OCI-LY1 (cell line): ENCODE measurements at regions not wholly inside any gene's neighbourhood (a gene's known extent, or its start where the extent isn't known, plus 50 kb on each side); places are given as distances from the start of the nearest gene placed in this dataset.

ENCODE experiments used
- H2AFZ ChIP-seq: fragments of 200-600 bp; sonication (generic), shearing (Covaris generic); 2 replicates; pipeline ENCODE4 v1.6.0; 2014; ENCODE audit warnings: antibody characterized with exemption, mild to moderate bottlenecking, low read length
- H3F3A ChIP-seq: fragments of 200-600 bp; sonication (generic), shearing (Covaris generic); 2 replicates; pipeline ENCODE4 v1.6.0; 2014; ENCODE audit warnings: mild to moderate bottlenecking, antibody characterized with exemption, low read length, moderate library complexity; ENCODE audit not compliant: insufficient read depth
- H3K27ac ChIP-seq: fragments of 200-600 bp; sonication (generic); 2 replicates; pipeline ENCODE4 v1.5.1; 2014; ENCODE audit warnings: low read length, mixed run types, mild to moderate bottlenecking, low read depth; ENCODE audit not compliant: poor library complexity, severe bottlenecking
- H3K27me3 ChIP-seq: fragments of 200-600 bp; sonication (generic); 2 replicates; pipeline ENCODE4 v1.6.0; 2014; ENCODE audit warnings: antibody characterized with exemption, mild to moderate bottlenecking, low read length, moderate library complexity; ENCODE audit not compliant: insufficient read depth
- H3K36me3 ChIP-seq: fragments of 200-600 bp; sonication (generic); 2 replicates; pipeline ENCODE4 v1.6.1; 2014; ENCODE audit warnings: mild to moderate bottlenecking, antibody characterized with exemption, low read length, moderate library complexity, mixed read lengths; ENCODE audit not compliant: insufficient read depth
- H3K4me1 ChIP-seq: fragments of 200-600 bp; sonication (generic); 2 replicates; pipeline ENCODE4 v1.5.1; 2014; ENCODE audit warnings: mild to moderate bottlenecking, low read length, moderate library complexity; ENCODE audit not compliant: insufficient read depth, severe bottlenecking
- H3K4me2 ChIP-seq: fragments of 200-600 bp; sonication (generic), shearing (Covaris generic); 2 replicates; pipeline ENCODE4 v1.6.1; 2014; ENCODE audit warnings: low read length
- H3K4me3 ChIP-seq: fragments of 200-600 bp; sonication (generic); 2 replicates; pipeline ENCODE4 v1.5.1; 2014; ENCODE audit warnings: low read length, low read depth, mild to moderate bottlenecking, mixed read lengths; ENCODE audit not compliant: poor library complexity, severe bottlenecking
- H3K79me2 ChIP-seq: fragments of 200-600 bp; shearing (Covaris generic); 2 replicates; pipeline ENCODE4 v1.6.1; 2016; ENCODE audit warnings: mixed run types, low read length, mixed read lengths; ENCODE audit not compliant: insufficient read depth
- H3K9ac ChIP-seq: fragments of 200-600 bp; sonication (generic), shearing (Covaris generic); 2 replicates; pipeline ENCODE4 v1.6.1; 2014; ENCODE audit warnings: mild to moderate bottlenecking, low read length, mixed read lengths
- H3K9me2 ChIP-seq: fragments of 200-600 bp; sonication (generic), shearing (Covaris generic); 2 replicates; pipeline ENCODE4 v1.6.1; 2014; ENCODE audit warnings: low read depth, mild to moderate bottlenecking, low read length, mixed read lengths
- H3K9me3 ChIP-seq: fragments of 200-600 bp; shearing (Covaris generic); 2 replicates; pipeline ENCODE4 v1.6.1; 2014; ENCODE audit warnings: low read length, mixed read lengths
- H4K20me1 ChIP-seq: fragments of 200-600 bp; sonication (generic), shearing (Covaris generic); 2 replicates; pipeline ENCODE4 v1.6.0; 2016; ENCODE audit warnings: mild to moderate bottlenecking, low read length; ENCODE audit not compliant: insufficient read depth
- EZH2 ChIP-seq: fragments of 200-600 bp; sonication (generic), shearing (Covaris generic); IDR thresholded peaks from 2 replicates; pipeline ENCODE4 v1.8.0; 2017; ENCODE audit warnings: borderline replicate concordance, mixed run types, mild to moderate bottlenecking, antibody characterized with exemption, low read length, moderate library complexity, mixed read lengths
- TF ChIP-seq, protein P1 (sequence below): fragments of 200-600 bp; sonication (generic), shearing (Covaris generic); IDR thresholded peaks from 2 replicates; pipeline ENCODE4 v1.5.1; 2017; ENCODE audit warnings: mild to moderate bottlenecking, antibody characterized with exemption, low read length, moderate library complexity, mixed read lengths

DNA sequence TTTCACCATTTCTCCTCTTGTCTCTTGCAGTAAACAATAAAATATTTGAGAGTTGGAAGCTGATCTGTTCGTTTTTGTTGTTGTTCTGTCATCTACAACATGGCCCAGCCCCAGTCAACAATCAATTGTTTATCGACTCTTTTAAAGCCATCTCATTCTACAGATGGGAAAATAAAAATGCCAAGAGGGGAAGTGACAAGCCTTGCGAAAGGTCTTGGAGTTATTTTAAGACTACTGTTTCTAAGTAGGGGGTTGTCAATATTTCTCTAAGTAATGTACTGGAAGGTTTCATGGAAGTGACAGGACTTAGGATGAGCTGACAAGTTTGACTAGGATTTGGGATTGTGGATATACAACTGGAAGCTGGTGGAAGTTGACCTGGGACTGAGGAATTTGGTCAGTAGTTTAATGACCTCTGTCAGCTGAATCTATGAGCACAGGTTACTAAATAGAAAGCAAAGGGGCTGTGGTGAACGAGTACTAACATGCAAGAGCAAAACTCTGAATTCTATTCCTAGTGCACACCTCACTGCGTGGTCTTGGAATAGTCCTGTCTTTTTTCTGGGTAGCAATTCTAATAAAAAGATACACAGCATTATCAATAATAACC is 57.5 kb upstream of the ADRB2 start:
- Histone ChIP-seq H2AFZ (no peak overlapping the region), H3K36me3 (no peaks in the 10 kb centered on the region), H3F3A (no peaks in the 10 kb centered on the region), H3K27me3 (no peaks in the 10 kb centered on the region), H3K9me2 (no peaks in the 10 kb centered on the region), H3K9me3 (no peaks in the 10 kb centered on the region), H3K4me1 (no peaks in the 10 kb centered on the region), H4K20me1 (no peaks in the 10 kb centered on the region), H3K4me3 (no peak overlapping the region), H3K4me2 (no peak overlapping the region), H3K9ac (no peak overlapping the region), H3K27ac (no peak overlapping the region), H3K79me2 (no peaks in the 10 kb centered on the region)
- TF ChIP-seq, protein P1, sequence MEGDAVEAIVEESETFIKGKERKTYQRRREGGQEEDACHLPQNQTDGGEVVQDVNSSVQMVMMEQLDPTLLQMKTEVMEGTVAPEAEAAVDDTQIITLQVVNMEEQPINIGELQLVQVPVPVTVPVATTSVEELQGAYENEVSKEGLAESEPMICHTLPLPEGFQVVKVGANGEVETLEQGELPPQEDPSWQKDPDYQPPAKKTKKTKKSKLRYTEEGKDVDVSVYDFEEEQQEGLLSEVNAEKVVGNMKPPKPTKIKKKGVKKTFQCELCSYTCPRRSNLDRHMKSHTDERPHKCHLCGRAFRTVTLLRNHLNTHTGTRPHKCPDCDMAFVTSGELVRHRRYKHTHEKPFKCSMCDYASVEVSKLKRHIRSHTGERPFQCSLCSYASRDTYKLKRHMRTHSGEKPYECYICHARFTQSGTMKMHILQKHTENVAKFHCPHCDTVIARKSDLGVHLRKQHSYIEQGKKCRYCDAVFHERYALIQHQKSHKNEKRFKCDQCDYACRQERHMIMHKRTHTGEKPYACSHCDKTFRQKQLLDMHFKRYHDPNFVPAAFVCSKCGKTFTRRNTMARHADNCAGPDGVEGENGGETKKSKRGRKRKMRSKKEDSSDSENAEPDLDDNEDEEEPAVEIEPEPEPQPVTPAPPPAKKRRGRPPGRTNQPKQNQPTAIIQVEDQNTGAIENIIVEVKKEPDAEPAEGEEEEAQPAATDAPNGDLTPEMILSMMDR: no peak
- no peak for TF ChIP-seq EZH2

DNA sequence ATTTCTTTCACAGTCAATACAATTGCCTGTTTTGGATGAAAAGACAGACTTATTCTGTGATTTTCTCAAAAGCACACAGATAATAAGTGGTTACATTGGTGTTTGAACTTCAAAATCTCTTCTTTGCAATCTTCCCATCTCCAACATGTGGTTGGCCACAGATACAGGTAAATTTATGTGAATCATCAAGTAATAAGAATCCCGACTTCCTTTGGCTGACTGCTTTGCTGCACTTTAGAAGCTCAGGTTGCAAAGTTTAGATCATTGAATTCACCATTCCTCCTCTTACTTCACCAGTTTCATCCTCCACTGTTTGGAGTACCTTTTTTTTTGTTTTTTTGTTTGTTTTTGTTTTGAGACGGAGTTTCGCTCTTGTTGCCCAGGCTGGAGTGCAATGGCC is 56.5 kb upstream of the ADRB2 start:
- no peak for TF ChIP-seq EZH2
- TF ChIP-seq, protein P1: no peak
- Histone ChIP-seq H3K9me2 (no peaks in the 10 kb centered on the region), H3K4me3 (no peak overlapping the region), H3K9me3 (no peaks in the 10 kb centered on the region), H3K9ac (no peak overlapping the region), H3K4me1 (no peaks in the 10 kb centered on the region), H3K36me3 (no peaks in the 10 kb centered on the region), H3K4me2 (no peak overlapping the region), H4K20me1 (no peaks in the 10 kb centered on the region), H2AFZ (no peak overlapping the region), H3K27ac (no peak overlapping the region), H3K27me3 (no peaks in the 10 kb centered on the region), H3K79me2 (no peaks in the 10 kb centered on the region), H3F3A (no peaks in the 10 kb centered on the region)

DNA sequence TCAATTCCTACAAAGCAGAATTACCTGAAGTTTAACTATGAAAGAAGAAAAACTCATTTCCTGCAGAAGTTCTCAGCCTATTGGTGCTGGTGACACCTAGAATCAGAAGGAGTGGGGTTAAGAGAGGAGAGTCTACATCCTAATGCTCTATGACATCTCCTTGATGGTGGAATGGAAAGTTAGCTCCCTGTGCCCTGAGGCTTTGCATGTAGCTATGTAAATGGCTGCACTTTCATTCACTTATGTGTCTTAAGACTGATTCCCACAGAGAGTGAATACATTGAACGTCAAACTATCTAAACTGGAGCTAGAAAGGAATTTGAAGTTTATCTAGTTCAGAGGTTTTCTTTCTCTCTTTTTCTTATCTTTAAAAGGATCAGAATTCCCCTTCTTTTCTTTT is 52.1 kb upstream of the ADRB2 start:
- Histone ChIP-seq H3K4me2 (no peak overlapping the region), H3K9me2 (no peaks in the 10 kb centered on the region), H3F3A (no peaks in the 10 kb centered on the region), H3K4me1 (no peaks in the 10 kb centered on the region), H3K79me2 (no peaks in the 10 kb centered on the region), H3K9ac (no peak overlapping the region), H2AFZ (no peak overlapping the region), H3K9me3 (no peaks in the 10 kb centered on the region), H3K4me3 (no peak overlapping the region), H3K27me3 (no peaks in the 10 kb centered on the region), H3K27ac (no peak overlapping the region), H4K20me1 (no peaks in the 10 kb centered on the region), H3K36me3 (no peaks in the 10 kb centered on the region)
- TF ChIP-seq EZH2: no peak
- TF ChIP-seq, protein P1: no peak
